ENCODE measurements at regions not wholly inside any gene's neighbourhood (a gene's known extent, or its start where the extent isn't known, plus 50 kb on each side); places are given as distances from the start of the nearest gene placed in this dataset.

DNA sequence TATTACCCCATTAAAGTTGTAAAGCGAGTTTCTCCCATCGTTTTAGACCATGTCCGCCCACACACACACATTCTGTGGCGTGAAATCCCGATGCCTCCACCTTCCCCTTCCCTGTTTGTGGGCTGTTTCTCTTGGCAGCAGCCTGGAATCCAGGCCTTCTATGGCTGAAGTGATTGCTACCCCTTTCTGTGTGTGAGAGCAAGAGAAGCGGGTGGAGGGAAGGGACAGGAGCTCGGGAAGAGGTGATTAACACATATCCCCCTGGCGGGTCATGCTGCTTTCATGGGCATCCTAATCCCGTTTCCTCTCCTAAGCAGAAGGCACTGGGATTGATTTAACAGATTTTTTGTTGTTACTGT, 283.8 kb upstream of the RGMA start:
- Mint-ChIP-seq H3K4me3 (no peak overlapping the region), H3K27me3 (ENCODE audit: low read depth, poor library complexity) (peaks cover 14% of the 10 kb centered on the region), H3K4me1 (peaks cover 31% of the 10 kb centered on the region), H3K27ac (peak overlapping the region; percentile 90), H3K36me3 (ENCODE audit: low read depth) (no peaks in the 10 kb centered on the region), H3K9me3 (peaks cover 19% of the 10 kb centered on the region)
- TF ChIP-seq, protein P1, sequence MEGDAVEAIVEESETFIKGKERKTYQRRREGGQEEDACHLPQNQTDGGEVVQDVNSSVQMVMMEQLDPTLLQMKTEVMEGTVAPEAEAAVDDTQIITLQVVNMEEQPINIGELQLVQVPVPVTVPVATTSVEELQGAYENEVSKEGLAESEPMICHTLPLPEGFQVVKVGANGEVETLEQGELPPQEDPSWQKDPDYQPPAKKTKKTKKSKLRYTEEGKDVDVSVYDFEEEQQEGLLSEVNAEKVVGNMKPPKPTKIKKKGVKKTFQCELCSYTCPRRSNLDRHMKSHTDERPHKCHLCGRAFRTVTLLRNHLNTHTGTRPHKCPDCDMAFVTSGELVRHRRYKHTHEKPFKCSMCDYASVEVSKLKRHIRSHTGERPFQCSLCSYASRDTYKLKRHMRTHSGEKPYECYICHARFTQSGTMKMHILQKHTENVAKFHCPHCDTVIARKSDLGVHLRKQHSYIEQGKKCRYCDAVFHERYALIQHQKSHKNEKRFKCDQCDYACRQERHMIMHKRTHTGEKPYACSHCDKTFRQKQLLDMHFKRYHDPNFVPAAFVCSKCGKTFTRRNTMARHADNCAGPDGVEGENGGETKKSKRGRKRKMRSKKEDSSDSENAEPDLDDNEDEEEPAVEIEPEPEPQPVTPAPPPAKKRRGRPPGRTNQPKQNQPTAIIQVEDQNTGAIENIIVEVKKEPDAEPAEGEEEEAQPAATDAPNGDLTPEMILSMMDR (IDR thresholded peaks at IDR 0.05) = no peak
- no peak for DNase-seq

DNA sequence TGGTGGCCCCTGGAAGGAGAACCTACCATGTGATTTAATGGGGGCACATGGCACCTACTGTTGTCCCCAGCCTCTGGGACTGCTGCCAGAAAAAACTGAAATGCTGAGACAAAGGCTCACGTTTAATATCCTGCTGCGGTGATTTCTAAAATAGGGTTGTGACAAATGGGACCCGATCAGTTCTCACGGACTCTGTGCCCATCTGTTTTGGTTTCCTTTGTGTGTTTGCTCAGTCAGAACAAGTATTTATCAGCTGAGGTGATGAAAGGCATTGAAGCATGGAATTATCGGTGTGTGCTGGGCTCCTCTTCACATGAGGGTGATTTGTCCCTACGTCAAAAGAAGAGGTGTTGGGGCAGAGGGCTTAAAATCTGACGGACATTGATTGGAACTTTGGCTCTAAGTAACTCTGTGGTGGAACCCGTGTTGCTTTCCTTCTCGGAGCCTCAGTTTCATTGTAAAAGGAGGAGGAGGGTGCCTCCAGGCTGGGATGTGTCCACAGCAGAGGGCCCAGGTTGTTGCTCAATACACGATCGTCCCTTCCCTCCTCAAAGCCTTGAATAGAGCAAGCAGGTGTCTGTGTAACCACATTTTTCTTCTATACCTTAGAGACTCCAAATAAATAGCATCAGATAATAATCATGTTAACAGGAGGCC, 283.3 kb upstream of the RGMA start:
- Mint-ChIP-seq H3K9me3 (peaks cover 14% of the 10 kb centered on the region), H3K4me1 (peaks cover 31% of the 10 kb centered on the region), H3K4me3 (peak overlapping the region; percentile 24), H3K36me3 (ENCODE audit: low read depth) (no peaks in the 10 kb centered on the region), H3K27ac (peak overlapping the region; percentile 90), H3K27me3 (ENCODE audit: low read depth, poor library complexity) (peaks cover 14% of the 10 kb centered on the region)
- no peak for DNase-seq
- TF ChIP-seq, protein P1 (IDR thresholded peaks at IDR 0.05) = no peak

DNA sequence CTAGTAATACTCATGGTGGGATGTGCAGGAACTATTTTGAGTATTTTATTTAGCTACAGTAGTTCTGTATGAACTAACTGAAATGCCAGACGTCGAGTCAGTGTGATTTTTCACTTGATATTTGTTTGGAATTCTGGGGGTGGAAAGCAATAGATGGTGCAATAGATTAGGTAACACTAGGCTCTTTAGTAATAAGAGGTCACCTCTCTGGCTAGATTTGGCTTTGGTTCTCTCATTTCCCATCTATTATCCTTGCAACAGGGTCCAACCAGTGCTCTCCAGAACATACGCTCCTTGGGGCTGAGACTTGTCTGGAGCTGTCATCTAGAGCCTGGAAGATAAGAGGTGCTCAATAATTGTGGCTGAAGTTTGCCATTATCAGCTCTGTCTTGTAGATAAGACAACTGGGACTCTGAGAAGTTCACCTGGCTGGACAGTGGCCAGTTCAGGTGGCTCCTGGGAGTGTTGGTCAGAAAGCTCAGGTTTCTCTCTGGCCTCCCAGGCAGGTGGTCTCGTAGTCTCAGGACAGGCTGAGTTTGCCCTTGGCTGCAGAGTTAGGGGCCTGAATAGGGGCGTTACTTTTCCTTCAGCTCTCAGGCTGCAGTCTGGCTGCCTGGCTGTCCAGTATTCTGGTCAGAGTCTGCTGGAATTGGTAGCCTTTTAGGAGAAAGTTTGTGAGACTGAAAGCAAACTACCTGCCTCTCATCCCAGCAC, 277.5 kb upstream of the RGMA start:
- Mint-ChIP-seq H3K4me1 (peaks cover 37% of the 10 kb centered on the region), H3K9me3 (no peaks in the 10 kb centered on the region), H3K4me3 (no peak overlapping the region), H3K27ac (no peak overlapping the region), H3K36me3 (ENCODE audit: low read depth) (no peaks in the 10 kb centered on the region), H3K27me3 (ENCODE audit: low read depth, poor library complexity) (peaks cover 9% of the 10 kb centered on the region)
- DNase-seq = no peak
- TF ChIP-seq, protein P1 (IDR thresholded peaks at IDR 0.05) = no peak

DNA sequence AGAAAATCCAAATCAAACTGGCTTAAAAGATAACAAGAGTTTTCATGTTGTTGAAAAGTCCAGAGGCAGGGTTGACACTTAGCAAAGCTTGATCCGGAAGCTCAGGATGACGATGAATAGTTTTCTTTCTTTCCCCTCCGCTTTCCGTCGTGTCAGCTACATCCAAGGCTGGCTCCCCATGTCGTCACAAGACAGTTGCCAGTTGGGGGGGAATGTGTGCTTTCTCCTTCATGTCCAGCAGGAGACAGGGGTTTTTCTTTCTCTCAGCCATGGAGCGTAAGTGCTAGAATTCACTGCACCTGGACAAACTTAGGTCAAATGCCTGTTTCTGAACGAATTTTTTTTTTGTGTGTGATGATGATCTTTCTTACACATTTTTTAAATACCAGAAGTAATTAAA, 273.8 kb upstream of the RGMA start:
- H3K27ac Mint-ChIP-seq = no peak overlapping the region
- no peak for DNase-seq
- TF ChIP-seq, protein P1 (IDR thresholded peaks at IDR 0.05) = peak; percentile 16
- H3K9me3 Mint-ChIP-seq = no peaks in the 10 kb centered on the region
- peaks cover 64% of the 10 kb centered on the region for H3K4me1 Mint-ChIP-seq
- no peak overlapping the region for H3K4me3 Mint-ChIP-seq
- H3K36me3 Mint-ChIP-seq (ENCODE audit: low read depth) = no peaks in the 10 kb centered on the region
- H3K27me3 Mint-ChIP-seq (ENCODE audit: low read depth, poor library complexity) = peaks cover 5% of the 10 kb centered on the region

DNA sequence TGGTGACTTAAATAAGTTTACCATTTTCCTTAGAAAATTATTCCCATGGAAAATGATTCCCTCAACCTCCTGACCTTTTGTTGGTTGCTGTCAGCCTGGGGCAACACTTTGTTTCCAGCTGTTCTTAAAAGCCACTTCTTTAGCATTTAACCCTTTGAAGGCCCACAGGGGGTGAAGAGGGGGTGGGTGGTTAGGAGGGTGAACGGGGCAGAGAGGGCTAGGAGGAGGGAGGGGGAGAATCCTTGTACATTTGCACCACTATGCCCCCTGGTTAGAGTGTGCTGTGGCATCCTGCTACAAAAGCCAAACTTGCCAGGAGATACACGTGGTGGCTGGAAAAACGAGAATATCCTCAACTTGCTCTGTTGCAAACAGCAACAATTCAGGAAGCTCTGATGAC, 273.2 kb upstream of the RGMA start:
- Mint-ChIP-seq H3K4me1 (peaks cover 64% of the 10 kb centered on the region), H3K27me3 (ENCODE audit: low read depth, poor library complexity) (peaks cover 5% of the 10 kb centered on the region), H3K4me3 (no peak overlapping the region), H3K9me3 (no peaks in the 10 kb centered on the region), H3K36me3 (ENCODE audit: low read depth) (no peaks in the 10 kb centered on the region), H3K27ac (no peak overlapping the region)
- TF ChIP-seq, protein P1 (IDR thresholded peaks at IDR 0.05) = no peak
- DNase-seq = no peak

DNA sequence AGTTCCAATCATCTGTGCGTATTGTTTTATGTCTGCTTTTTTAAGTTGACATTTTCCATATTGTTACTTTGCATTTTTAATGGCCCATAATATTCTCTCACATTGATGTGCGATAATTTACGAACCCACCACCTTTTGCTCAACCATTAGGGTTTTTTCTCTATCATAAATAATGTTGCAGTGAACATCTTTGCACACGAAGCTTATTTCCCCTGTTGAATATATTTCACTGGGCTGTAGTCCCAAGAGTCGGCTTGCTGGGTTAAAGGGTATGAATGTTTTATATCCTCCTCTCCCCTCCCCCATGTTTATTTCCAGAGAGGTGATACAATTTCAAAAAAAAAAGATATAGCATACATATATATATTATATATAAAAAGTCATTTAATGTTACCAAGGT, 272.7 kb upstream of the RGMA start:
- Mint-ChIP-seq H3K27me3 (ENCODE audit: low read depth, poor library complexity) (peaks cover 5% of the 10 kb centered on the region), H3K4me1 (peaks cover 64% of the 10 kb centered on the region), H3K36me3 (ENCODE audit: low read depth) (no peaks in the 10 kb centered on the region), H3K9me3 (no peaks in the 10 kb centered on the region), H3K27ac (peak overlapping the region; percentile 6), H3K4me3 (no peak overlapping the region)
- TF ChIP-seq, protein P1 (IDR thresholded peaks at IDR 0.05) = no peak
- no peak for DNase-seq

All from nephron progenitor cell (in vitro differentiated cells).